ENCODE measurements at regions not wholly inside any gene's neighbourhood (a gene's known extent, or its start where the extent isn't known, plus 50 kb on each side); places are given as distances from the start of the nearest gene placed in this dataset.
"Not testable (repeated sequence)": the region's sequence is repeated elsewhere in the genome, so short reads cannot be mapped to it uniquely, and the experiment has no call there.

DNA sequence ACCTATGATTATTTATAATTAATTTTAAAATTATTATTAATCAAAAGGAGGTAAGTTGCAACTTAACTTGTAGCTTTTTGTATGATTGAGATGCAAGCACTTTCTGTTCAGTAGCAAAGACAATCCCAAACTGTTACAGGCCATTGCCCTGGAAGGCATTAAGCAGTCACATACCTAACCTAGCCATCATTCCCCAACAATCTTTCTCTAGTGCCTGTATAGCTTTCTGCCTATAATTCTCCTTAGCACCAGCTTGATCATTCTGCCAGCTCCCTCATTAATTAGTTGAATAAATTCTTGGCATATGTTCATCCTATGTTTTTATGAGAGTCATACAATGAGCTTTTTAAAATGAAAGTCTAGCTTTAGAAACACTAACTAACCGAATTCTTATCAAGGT, 178.9 kb upstream of the TMEM106B start:
- FAIRE-seq = no peak
- TF ChIP-seq, protein P1, sequence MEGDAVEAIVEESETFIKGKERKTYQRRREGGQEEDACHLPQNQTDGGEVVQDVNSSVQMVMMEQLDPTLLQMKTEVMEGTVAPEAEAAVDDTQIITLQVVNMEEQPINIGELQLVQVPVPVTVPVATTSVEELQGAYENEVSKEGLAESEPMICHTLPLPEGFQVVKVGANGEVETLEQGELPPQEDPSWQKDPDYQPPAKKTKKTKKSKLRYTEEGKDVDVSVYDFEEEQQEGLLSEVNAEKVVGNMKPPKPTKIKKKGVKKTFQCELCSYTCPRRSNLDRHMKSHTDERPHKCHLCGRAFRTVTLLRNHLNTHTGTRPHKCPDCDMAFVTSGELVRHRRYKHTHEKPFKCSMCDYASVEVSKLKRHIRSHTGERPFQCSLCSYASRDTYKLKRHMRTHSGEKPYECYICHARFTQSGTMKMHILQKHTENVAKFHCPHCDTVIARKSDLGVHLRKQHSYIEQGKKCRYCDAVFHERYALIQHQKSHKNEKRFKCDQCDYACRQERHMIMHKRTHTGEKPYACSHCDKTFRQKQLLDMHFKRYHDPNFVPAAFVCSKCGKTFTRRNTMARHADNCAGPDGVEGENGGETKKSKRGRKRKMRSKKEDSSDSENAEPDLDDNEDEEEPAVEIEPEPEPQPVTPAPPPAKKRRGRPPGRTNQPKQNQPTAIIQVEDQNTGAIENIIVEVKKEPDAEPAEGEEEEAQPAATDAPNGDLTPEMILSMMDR (IDR thresholded peaks at IDR 0.05; ENCODE audit: insufficient read depth, missing control alignments) = no peak
- no peak for DNase-seq (ENCODE audit: insufficient read length, low spot score)

DNA sequence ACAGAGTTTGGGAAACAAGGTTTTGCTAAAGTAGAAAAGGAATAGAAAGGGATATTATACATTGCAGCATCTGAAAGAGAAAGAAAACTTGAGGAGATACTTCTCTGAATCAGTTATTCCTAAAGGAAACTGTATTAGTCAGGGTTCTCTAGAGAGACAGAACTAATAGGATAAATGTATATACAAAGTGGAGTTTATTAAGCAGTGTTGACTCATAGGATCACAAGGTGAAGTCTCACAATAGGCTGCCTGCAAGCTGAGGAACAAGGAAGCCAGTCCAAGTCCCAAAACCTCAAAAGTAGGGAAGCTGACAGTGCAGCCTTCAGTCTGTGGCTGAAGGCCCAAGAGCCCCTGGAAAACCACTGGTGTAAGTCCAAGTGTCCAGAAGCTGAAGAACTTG, 167.6 kb upstream of the TMEM106B start:
- not testable (repeated sequence) for FAIRE-seq; DNase-seq (ENCODE audit: insufficient read length, low spot score)

DNA sequence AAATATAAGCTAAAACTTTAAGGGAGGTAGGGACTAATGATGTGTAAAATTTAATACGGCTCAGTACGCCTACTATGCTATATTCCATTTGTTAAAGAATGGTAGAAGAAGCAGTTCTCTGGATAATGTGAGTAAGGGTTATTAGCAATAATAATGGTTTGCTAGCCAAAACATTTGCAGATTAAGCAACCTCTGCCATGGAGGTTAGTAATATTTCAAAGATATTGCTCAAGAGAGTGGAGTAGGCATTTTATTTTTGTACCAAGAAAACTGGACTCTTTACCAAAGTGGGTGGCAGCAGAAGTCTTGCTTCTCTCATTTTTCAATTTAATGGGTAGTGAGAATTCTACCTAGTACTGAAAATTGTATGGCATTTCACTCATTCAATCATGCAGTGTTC, 158.9 kb upstream of the TMEM106B start:
- FAIRE-seq = no peak
- TF ChIP-seq, protein P1 (IDR thresholded peaks at IDR 0.05; ENCODE audit: insufficient read depth, missing control alignments) = no peak
- no peak for DNase-seq (ENCODE audit: insufficient read length, low spot score)

DNA sequence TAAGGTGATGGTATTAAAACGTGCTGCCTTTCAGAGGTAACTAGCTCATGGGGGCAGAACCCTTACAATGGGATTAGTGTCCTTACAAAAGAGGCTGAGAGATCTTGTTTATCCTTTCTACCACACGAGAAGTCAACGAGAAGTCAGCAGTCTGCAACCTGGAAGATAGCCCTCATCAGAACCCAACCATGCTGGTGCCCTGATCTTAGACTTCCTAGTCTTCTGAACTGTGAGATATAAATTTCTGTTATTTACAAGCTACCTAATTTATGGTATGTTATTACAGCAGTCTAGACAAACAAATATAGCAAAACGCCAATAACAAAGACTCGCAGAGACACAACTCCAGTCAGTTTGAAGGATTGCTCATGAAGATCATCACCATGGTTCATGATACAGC, 157.5 kb upstream of the TMEM106B start:
- DNase-seq (ENCODE audit: insufficient read length, low spot score) = no peak
- no peak for FAIRE-seq
- TF ChIP-seq, protein P1 (IDR thresholded peaks at IDR 0.05; ENCODE audit: insufficient read depth, missing control alignments) = no peak

DNA sequence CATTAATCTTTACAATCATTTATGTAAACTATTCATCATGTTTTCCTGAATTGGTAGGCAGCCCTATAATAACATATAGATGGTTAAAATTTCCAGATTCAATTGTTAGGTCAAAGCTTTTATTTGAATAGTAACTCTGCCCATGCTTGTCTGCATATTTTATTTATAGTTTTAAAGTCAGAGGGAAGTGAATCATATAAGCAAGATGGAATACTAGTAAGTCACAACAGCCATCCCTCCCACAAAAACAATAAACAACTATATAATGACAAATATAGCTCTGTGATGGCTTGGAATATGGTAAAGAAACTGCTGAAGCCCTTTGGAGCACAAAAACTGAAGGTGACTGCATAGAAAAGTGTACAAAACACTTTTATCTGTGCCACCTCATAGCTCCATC, 156.3 kb upstream of the TMEM106B start:
- FAIRE-seq = no peak
- TF ChIP-seq, protein P1 (IDR thresholded peaks at IDR 0.05; ENCODE audit: insufficient read depth, missing control alignments) = no peak
- no peak for DNase-seq (ENCODE audit: insufficient read length, low spot score)

DNA sequence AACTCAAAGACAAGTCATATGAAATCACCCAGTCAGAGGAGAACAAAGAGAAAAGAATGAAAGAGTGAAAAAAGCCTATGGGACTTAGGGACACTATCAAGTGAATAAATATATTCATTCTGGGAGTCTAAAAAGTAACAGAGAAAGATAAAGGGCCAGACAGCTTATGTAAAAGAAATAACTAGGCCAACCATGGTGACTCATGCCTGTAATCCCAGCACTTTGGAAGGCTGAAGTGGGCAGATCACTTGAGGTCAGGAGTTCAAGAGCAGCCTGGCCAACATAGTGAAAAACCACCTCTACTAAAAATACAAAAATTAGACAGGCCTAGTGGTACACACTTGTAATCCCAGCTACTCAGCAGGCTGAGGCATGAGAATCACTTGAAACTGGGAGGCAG, 154.7 kb upstream of the TMEM106B start:
- TF ChIP-seq, protein P1 (IDR thresholded peaks at IDR 0.05; ENCODE audit: insufficient read depth, missing control alignments) = no peak
- DNase-seq (ENCODE audit: insufficient read length, low spot score) (no peak), FAIRE-seq (no peak)

DNA sequence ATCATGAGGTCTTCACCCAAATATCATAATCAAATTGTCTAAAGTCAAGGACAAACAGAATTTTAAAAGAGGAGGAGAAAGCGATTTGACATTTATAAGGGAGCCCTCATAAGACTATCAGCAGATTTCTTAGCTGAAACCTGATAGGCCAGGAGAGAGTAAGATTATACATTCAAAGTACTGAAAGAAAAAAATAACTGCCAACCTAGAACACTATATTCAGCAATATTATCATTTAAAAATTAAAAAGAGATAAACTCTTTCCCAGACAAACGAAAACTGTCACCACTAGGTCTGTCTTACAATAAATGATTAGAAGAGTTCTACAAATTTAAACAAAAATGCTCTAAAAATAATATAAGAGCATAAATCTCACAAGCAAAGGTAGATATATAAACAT, 154.1 kb upstream of the TMEM106B start:
- TF ChIP-seq, protein P1 (IDR thresholded peaks at IDR 0.05; ENCODE audit: insufficient read depth, missing control alignments) = no peak
- no peak for FAIRE-seq
- DNase-seq (ENCODE audit: insufficient read length, low spot score) = no peak

DNA sequence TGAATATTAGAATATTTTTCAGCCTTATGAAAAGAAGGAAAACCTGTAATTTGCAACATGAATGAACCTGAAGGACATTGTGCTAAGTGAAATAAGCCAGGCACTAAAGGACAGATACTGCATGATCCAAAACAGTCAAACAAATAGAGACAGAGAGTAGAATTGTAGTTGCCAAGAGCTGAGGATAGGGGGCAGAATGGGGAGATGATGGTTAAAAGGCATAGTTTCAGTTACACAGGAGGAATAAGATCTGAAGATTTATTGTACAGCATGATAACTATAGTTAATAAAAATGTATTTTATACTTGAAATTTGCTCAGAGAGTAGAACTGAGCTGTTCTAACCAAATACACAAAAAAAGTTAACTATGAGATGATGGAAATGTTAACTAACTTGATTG, 149.0 kb upstream of the TMEM106B start:
- TF ChIP-seq, protein P1 (IDR thresholded peaks at IDR 0.05; ENCODE audit: insufficient read depth, missing control alignments) = peak; percentile 30
- DNase-seq (ENCODE audit: insufficient read length, low spot score) (no peak), FAIRE-seq (no peak)
